Adipose tissue (tissue), 3 donors: ENCODE measurements at regions not wholly inside any gene's neighbourhood (a gene's known extent, or its start where the extent isn't known, plus 50 kb on each side); places are given as distances from the start of the nearest gene placed in this dataset.
"Not testable (repeated sequence)": the region's sequence is repeated elsewhere in the genome, so short reads cannot be mapped to it uniquely, and the experiment has no call there.

Experiments used
- H3K27ac ChIP-seq: one replicate; pipeline ENCODE4 v1.5.1; 2013; ENCODE audit warnings: low read depth, low read length
- WGBS, 3 donors: extraction: QIAGEN DNeasy Blood & Tissue Kit; methylation state at CpG; one replicate each; pipeline ENCODE4 v1.1.7; 2013; 5-methylcytosine and 5-hydroxymethylcytosine counted together
- donor health status: healthy with polysubstance abuse.
- donor health status: Bipolar disorder and iron deficiency.
- donor health status: healthy.

GRCh38 chr15:92749216-92749615 is 93.6 kb upstream of the FAM174B start:
- no peak overlapping the region for H3K27ac ChIP-seq
- 65 to 79% (median 73%) methylated on average over 4 of the region's 4 CpGs for WGBS, 3 donors

GRCh38 chr15:92749946-92750345 is 94.4 kb upstream of the FAM174B start:
- 65 to 90% (median 80%) methylated on average over 4 of the region's 4 CpGs for WGBS, 3 donors
- H3K27ac ChIP-seq: no peak overlapping the region

GRCh38 chr15:92751528-92751927 is 96.0 kb upstream of the FAM174B start:
- WGBS, 3 donors: 69 to 88% (median 85%) methylated on average over 3 of the region's 3 CpGs
- no peak overlapping the region for H3K27ac ChIP-seq

DNA sequence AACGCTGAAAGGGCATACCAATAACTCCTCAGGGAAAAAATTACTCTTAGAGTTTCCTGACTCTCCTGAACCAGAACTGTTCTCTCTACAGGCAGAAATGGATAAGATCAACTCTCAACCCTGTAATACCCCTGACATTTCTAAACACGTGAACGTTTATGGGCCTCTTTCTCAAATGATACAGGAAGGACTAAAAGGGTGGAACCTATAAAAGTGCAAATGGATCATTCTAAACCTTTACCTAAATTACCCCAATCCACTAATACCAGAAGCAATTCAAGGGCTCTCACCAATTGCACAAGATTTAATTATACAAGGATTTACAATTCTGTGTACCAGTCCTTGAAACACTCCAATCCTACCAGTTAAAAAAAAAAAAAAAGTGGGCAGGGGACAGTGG is 98.0 kb upstream of the FAM174B start:
- no peak overlapping the region for H3K27ac ChIP-seq
- 85 to 94% (median 87%) methylated on average over 3 of the region's 3 CpGs for WGBS, 3 donors

- no peak overlapping the region for H3K27ac ChIP-seq
- WGBS, 3 donors: 80 to 95% (median 84%) methylated on average over 5 of the region's 5 CpGs
These were observed 107.9 kb upstream of the FAM174B start for GRCh38 chr15:92763459-92763858.

DNA sequence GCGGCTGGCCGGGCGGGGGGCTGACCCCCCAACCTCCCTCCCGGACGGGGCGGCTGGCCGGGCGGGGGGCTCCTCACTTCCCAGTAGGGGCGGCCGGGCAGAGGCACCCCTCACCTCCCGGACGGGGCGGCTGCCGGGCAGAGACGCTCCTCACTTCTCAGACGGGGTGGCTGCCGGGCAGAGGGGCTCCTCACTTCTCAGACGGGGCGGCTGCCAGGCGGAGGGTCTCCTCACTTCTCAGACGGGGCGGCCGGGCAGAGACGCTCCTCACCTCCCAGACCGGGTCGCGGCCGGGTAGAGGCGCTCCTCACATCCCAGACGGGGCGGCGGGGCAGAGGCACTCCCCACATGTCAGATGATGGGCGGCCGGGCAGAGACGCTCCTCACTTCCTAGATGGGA is 112.6 kb upstream of the FAM174B start:
- not testable (repeated sequence) for H3K27ac ChIP-seq
- WGBS, 3 donors: 93 to 99% (median 96%) methylated on average over 11 to 34 of the region's 35 CpGs

DNA sequence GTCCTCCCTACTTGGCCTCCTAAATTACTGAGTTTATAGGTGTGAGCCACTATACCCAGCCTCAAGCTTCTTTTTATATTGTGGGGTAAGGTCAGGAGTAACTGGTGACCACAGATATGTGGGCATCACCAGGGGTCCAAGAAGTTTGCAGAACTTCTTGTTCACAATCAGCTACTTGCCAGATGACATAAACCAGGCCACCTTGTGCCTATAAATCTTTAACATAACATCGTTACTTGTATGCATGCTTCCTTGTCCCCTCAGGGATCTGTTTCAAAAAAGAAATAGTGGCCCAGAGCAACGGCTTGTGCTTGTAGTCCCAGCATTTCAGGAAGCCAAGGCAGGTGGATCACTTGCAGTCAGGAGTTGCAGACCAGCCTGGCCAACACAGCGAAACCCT is 115.1 kb upstream of the FAM174B start:
- no peak overlapping the region for H3K27ac ChIP-seq
- WGBS, 3 donors: 67 to 81% (median 77%) methylated on average over 3 of the region's 3 CpGs

DNA sequence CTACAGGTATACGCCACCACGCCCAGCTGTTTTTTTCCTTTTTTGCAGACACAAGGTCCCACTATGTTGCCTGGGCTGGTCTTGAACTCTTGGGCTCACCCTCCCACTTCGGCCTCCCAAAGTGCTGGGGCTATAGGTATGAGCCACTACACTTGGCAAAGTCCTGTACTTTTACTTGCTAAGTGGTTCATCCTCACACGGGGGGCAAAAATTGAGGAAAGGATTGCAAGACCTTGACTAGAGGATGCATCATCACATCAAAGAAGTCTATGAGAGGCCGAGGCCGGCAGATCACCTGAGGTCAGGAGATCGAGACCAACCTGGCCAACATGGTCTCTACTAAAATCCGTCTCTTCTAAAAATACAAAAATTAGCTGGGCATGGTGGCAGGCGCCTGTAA is 116.5 kb upstream of the FAM174B start:
- WGBS, 3 donors: 95 to 99% (median 96%) methylated on average over 9 of the region's 9 CpGs
- no peak overlapping the region for H3K27ac ChIP-seq

- WGBS, 3 donors: 91 to 93% (median 92%) methylated on average over 24 of the region's 24 CpGs
- H3K27ac ChIP-seq: no peak overlapping the region
These were observed 117.2 kb upstream of the FAM174B start for GRCh38 chr15:92772626-92773244.

DNA sequence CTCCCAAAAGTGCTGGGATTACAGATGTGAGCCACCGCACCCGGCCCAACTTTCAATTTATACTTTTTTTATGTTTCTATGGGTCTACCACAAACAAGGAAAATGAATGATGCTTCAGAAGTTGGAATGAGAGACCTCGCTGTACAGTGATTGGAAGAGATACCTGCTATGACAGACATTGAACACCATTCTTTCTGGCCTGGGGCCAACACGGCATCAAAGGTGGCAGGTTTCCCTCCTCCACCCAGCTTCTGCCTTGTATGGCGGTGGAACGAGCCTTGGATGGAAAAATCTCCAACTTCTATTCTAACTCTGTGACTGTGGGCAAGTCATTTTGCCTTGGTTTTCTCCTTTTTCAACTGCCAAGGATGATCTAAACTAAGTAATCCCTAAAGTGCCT is 117.8 kb upstream of the FAM174B start:
- no peak overlapping the region for H3K27ac ChIP-seq
- WGBS, 3 donors: 93 to 98% (median 94%) methylated on average over 6 of the region's 6 CpGs

- no peak overlapping the region for H3K27ac ChIP-seq
- WGBS, 3 donors: 89 to 95% (median 93%) methylated on average over 1 of the region's 1 CpG
These were observed 120.2 kb upstream of the CHD2 start for GRCh38 chr15:92779874-92780273.

- WGBS, 3 donors: 96 to 100% (median 97%) methylated on average over 3 of the region's 3 CpGs
- H3K27ac ChIP-seq: no peak overlapping the region
These were observed 119.3 kb upstream of the CHD2 start for GRCh38 chr15:92780843-92781242.

DNA sequence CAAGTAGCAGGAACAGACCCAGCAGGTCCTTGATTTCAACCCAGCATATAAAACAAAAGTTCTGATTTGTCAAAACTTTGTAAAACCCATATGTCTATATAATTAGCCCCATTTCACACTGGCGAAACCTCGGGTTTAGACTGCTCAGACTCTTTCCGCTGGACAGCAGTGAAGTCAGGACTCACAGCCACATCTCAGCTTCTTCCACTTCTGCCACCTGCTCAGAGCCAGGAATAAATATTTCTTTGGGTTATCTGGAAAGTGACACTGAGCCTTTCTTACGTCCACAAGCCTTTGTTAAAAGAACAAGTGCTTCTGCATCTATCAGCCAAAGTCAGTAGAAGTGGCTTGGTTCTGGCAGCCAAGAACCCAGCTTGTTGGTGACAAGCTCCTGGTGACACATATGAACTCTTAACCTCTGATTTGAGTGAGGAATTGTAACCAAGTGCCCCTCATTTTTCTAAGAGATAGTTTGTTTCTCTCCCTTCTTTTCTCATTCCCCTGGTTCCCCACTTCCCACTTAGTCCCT is 118.1 kb upstream of the CHD2 start:
- 86 to 92% (median 91%) methylated on average over 4 of the region's 4 CpGs for WGBS, 3 donors

DNA sequence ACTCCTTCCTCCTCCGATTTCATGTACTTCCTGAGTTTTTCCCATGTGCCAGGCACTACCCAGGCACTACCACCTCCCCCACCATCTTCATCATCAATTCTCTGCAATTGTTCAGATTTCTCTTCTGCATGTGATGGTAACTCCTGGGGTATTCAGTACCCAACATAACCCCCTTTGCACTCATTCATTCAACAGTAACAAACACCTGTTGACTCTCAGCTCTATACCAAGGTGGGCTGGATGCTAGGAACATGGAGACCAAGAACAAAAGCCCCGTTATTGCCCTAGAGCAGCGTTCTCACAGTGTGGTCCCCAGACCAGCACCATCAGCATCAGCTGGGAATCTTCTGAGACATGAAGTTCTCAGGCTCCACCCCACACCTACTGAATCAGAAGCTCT is 113.0 kb upstream of the CHD2 start:
- H3K27ac ChIP-seq: no peak overlapping the region
- 90 to 94% (median 94%) methylated on average over 3 of the region's 3 CpGs for whole genome bisulfite sequencing, 3 donors

More for the DNA sequence above, 118.1 kb upstream of the CHD2 start:
- no peak overlapping the region for H3K27ac ChIP-seq

DNA sequence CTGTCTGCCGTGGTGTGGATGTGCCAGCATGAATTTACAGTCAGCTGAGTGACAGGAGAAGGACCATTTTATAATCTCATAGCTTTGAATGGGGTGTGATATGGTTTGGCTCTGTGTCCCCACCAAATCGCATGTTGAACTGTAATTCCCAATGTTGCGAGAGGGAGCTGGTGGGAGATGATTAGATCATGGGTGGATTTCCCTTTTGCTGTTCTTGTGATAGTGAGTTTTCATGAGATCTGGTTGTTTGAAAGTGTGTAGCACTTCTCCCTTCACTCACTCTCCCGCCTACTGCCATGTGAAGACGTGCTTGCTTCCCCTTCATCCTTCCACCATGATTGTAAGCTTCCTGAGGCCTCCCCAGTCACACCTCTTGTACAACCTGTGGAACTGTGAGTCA is 111.9 kb upstream of the CHD2 start:
- WGBS, 3 donors: 94 to 98% (median 96%) methylated on average over 5 of the region's 5 CpGs
- no peak overlapping the region for H3K27ac ChIP-seq

GRCh38 chr15:92788793-92789192 is 111.3 kb upstream of the CHD2 start:
- 98 to 99% (median 98%) methylated on average over 15 of the region's 15 CpGs for WGBS, 3 donors

GRCh38 chr15:92796161-92796611 is 103.9 kb upstream of the CHD2 start:
- WGBS, 3 donors: 75 to 91% (median 82%) methylated on average over 1 of the region's 1 CpG

More at GRCh38 chr15:92788793-92789192, 111.3 kb upstream of the CHD2 start:
- H3K27ac ChIP-seq: not testable (repeated sequence)

DNA sequence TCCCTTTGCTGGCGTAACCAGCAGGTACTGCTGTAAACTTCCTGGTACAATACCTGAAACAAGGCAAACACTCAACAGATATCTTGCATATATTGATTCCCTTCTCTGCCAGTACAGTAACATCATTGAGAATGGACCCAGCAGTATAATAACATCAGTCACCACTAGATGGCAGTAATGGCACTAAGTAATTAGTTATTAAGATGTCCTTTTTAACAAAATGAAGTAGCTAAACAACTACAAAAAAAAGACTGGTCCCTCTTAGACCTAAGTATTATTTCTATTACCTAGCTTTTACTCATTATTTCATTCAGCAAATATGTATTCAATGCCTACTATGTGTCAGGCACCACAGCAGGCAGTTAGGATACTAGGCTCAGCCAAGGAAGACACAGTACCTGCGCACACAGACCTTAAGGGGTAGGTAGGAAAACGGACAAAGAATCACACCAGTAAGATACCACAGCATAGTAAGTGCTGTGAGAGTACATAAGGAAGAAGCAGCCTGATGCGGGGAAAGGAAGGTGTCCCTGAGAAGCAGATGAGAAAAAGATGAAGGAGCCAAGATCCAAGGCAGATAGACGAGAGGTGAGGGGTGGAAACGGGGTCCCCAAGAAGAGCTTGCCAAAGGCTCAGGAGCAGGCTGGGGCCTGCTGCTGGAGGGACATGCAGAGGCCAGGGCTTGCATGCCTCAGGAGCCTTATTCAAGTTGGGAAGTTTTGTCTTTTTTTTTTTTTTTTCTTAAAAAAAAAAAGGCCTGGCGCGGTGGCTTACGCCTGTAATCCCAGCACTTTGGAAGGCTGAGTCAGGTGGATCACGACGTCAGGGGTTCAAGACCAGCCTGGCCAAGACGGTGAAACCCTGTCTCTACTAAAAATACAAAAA is 102.7 kb upstream of the CHD2 start:
- no peak overlapping the region for H3K27ac ChIP-seq
- 69 to 79% (median 75%) methylated on average over 10 to 12 of the region's 12 CpGs for WGBS, 3 donors

More at GRCh38 chr15:92796161-92796611, 103.9 kb upstream of the CHD2 start:
- H3K27ac ChIP-seq: no peak overlapping the region

DNA sequence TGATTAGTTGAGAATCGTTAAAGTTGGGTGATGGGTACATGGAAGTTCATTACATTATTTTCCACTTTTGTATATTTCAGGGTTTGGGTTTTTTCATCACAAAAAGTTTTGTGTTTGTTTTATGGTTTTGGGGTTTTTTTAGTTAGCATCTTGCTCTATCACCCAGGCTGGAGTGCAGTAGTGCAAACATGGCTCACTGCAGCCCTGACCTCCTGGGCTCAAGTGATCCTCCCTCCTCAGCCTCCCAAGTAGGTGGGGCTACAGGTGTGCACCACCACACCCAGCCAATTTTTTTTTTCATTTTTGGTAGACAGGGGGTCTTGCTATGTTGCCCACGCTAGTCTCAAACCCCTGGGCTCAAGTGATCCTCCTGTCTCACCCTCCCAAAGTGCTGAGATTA is 100.1 kb upstream of the CHD2 start:
- H3K27ac ChIP-seq: no peak overlapping the region
- WGBS, 3 donors: 96 to 100% (median 98%) methylated on average over 2 of the region's 2 CpGs
